GDM1 (cell line): ENCODE measurements at regions not wholly inside any gene's neighbourhood (a gene's known extent, or its start where the extent isn't known, plus 50 kb on each side); places are given as distances from the start of the nearest gene placed in this dataset.
"Not testable (repeated sequence)": the region's sequence is repeated elsewhere in the genome, so short reads cannot be mapped to it uniquely, and the experiment has no call there.

Experiments
- DNase-seq: peaks from one replicate; lab custom pipeline; 2025; lab: John Stamatoyannopoulos, UW

- no peak for DNase-seq
These were observed 272.8 kb upstream of the XYLT1 start for GRCh38 chr16:17743578-17743977.

GRCh38 chr16:17743158-17743557 is 272.4 kb upstream of the XYLT1 start:
- DNase-seq, result no peak

- DNase-seq, result not testable (repeated sequence)
These were observed 264.3 kb upstream of the XYLT1 start for GRCh38 chr16:17735099-17735498.

- no peak for DNase-seq
These were observed 259.1 kb upstream of the XYLT1 start for GRCh38 chr16:17729820-17730219.

- no peak for DNase-seq
These were observed 257.4 kb upstream of the XYLT1 start for GRCh38 chr16:17728196-17728595.

- no peak for DNase-seq
These were observed 253.6 kb upstream of the XYLT1 start for GRCh38 chr16:17724242-17724898.

- DNase-seq, result no peak
These were observed 252.9 kb upstream of the XYLT1 start for GRCh38 chr16:17723531-17724134.

GRCh38 chr16:17718495-17718894 is 247.7 kb upstream of the XYLT1 start:
- DNase-seq, result no peak

- DNase-seq, result no peak
These were observed 235.1 kb upstream of the XYLT1 start for GRCh38 chr16:17705847-17706246.

GRCh38 chr16:17696616-17697015 is 225.9 kb upstream of the XYLT1 start:
- DNase-seq, result no peak

GRCh38 chr16:17692484-17692883 is 221.7 kb upstream of the XYLT1 start:
- DNase-seq, result no peak

GRCh38 chr16:17691899-17692176 is 221.1 kb upstream of the XYLT1 start:
- DNase-seq, result no peak

- no peak for DNase-seq
These were observed 220.5 kb upstream of the XYLT1 start for GRCh38 chr16:17691106-17691898.

- no peak for DNase-seq
These were observed 214.7 kb upstream of the XYLT1 start for GRCh38 chr16:17685447-17685846.

GRCh38 chr16:17683281-17683680 is 212.5 kb upstream of the XYLT1 start:
- no peak for DNase-seq

GRCh38 chr16:17676171-17676570 is 205.4 kb upstream of the XYLT1 start:
- DNase-seq, result no peak

GRCh38 chr16:17668386-17668785 is 197.6 kb upstream of the XYLT1 start:
- no peak for DNase-seq

- no peak for DNase-seq
These were observed 195.5 kb upstream of the XYLT1 start for GRCh38 chr16:17666293-17666692.

GRCh38 chr16:17658881-17659280 is 188.1 kb upstream of the XYLT1 start:
- DNase-seq, result no peak

GRCh38 chr16:17657045-17657444 is 186.3 kb upstream of the XYLT1 start:
- DNase-seq, result no peak

- DNase-seq, result no peak
These were observed 183.8 kb upstream of the XYLT1 start for GRCh38 chr16:17654571-17654970.

- no peak for DNase-seq
These were observed 183.4 kb upstream of the XYLT1 start for GRCh38 chr16:17654142-17654541.
